ELR (cell line): ENCODE measurements at regions not wholly inside any gene's neighbourhood (a gene's known extent, or its start where the extent isn't known, plus 50 kb on each side); places are given as distances from the start of the nearest gene placed in this dataset.

Experiments
- DNase-seq: peaks from one replicate; pipeline ENCODE4 v3.0.0-alpha.2; 2015; ENCODE audit warnings: low read depth

GRCh38 chr5:2184563-2185540, 302.1 kb upstream of the IRX4 start:
- no peak for DNase-seq

DNA sequence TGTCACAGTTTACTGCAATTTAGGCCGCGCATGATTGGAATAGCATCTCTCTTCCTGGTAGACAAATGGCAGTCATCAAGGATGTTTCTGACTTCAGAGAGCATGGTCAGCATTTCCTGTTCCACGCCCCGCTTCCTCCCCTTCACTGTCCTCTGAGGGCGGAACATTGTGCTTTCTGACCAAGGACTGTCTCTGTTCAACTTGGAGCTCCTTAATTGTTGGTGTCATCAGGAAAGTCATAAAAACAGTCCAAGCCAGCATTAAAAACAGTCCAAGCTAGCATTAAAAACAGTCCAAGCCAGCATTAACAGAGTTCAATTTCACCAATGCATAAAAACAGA, 301.3 kb upstream of the IRX4 start:
- DNase-seq: no peak

GRCh38 chr5:2183154-2184025, 300.7 kb upstream of the IRX4 start:
- DNase-seq: no peak

DNA sequence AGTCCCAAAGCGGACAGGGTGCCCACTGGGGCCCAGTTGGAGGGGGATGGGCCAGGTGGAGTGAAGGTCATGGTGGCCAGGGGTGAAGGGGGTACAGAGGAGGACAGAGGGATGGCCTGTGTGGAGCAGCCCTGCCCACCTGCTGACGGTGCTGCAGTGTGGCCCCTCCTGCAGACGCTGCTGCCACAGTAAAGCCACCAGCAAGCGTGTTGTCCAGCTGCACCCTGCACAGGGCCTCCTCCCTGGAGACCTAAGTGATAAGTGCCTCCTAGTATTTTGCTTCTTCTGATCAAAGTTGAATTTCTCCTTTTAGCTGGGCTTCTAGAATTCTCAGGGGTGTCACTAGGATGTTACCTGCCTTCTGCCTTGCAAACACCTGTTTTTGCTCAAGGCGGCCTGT, 299.3 kb upstream of the IRX4 start:
- no peak for DNase-seq

- DNase-seq: no peak
Measured at GRCh38 chr5:2181557-2181956, 298.8 kb upstream of the IRX4 start.

DNA sequence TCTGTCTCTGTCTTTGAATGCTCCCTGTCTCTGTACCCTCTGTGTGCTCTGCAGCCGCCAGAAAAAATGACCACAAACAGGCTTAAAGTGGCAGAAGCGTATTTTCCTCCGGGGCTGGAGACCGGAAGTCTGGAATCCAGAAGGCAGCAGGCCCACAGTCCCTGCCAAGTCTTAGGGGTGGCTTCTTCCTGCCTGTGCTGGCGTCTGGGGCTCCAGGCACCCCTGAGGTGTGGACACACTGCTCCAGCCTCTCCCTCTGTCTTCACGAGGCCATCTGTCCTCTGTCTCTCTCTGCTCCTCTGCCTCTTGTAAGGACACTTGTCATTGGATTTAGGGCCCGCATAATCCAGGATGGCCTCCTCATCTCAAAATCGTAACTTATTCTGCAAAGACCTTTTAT, 298.4 kb upstream of the IRX4 start:
- no peak for DNase-seq

DNA sequence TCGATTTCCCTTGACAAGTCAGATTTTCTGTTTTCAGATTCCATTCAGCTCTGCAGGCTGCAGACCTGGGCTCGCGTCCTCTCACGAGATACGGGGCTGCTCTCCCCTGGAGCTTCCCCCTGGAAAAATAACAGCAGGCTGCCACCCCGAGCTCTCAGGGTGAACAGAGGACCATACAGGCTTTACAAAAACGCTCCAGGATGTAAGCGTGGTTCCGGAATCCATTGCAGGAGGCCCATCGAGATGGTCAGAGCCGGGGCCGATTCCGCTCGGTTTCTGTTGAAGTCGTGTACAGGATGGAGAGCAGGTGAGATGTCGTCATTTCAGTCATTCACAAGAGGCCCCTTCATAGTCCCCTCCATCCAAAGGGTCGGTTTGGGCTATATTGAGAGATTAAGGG, 297.7 kb upstream of the IRX4 start:
- no peak for DNase-seq

DNA sequence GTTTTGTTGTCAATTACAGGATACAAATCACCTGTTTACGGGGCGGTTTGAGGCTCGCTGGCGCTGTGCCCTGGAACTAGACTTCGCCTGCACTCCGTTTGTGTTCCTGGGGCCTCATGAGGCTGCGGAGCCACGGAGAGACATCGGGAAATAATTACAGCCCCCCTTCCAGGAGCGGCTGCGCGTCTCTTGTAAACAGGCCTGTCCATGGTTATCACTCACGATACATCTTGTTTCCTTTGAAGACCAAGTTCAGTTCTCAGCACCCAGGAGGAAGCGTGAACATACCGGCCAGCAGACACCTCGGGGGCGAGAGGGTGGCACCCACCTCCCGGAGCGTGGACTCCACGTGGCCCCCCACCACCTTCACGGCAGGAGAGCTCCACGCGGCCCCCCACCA, 297.1 kb upstream of the IRX4 start:
- DNase-seq: no peak

- DNase-seq: no peak
Measured at GRCh38 chr5:2178528-2178927, 295.8 kb upstream of the IRX4 start.

DNA sequence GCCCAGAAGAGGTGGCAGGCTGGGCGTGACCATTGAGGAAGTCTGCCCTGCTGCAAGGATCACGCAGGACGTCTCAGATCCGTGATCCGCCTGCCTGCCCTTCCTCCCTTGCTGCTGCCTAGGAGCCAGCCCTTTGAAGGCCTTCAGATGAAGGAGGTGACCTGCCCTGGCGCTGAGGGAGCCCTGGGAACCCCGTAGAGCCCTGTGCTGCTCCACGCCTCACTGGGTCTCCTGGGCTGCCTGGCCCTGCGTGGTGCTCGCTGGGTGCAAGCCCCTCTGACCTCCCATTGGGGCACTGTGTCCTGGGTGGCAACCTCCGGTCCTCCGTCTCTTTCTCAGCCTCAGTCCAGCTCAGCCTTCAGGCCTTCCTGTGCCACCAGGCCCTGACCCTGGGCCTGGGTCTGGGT, 295.3 kb upstream of the IRX4 start:
- DNase-seq: no peak

- DNase-seq: no peak
Measured at GRCh38 chr5:2177244-2177643, 294.5 kb upstream of the IRX4 start.

DNA sequence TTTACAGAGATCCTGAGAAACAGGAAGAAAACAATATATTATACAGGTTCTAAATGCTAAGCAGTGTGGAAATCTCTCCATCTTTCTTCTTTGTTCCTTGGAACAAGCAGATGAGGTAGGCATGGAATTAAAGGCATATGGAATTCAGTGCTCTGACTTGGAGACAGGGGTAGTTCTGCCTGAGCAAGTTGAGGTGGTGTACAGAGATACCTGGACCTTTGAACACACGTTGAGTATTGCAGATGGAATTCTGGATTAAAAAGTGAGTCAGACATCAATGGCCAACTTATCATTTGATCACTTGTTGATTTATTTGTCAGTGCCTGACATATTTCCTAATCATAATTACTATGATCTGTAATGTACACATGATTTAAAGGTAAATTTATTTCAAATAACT, 293.9 kb upstream of the IRX4 start:
- DNase-seq: no peak

DNA sequence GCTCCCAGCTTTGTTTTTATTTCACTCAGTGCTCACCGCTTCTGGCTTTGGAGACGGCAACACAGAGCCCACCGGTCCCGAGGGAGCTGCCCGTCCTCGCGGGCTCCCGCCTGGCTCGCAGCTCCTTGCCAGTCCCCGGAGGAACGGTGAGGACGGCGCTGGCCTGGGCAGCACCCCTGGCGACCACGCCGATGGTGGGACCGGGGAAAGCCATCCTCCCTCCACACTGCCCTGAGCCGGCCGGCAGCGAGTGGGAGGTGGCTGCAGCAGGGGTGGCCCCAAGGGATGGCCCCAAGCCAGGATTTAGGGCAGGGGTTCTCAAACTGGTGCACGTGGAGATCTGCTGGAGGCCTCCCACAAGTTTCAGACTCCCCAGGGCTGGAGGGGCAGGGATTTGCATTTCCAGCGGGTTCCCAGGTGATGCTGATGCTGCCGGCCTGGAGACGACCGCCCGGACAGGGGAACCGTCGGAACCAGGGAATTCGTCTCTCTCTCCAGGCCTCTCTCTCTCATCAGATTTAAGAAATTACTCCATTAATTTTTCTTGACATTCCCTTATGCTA, 293.2 kb upstream of the IRX4 start:
- DNase-seq: no peak

DNA sequence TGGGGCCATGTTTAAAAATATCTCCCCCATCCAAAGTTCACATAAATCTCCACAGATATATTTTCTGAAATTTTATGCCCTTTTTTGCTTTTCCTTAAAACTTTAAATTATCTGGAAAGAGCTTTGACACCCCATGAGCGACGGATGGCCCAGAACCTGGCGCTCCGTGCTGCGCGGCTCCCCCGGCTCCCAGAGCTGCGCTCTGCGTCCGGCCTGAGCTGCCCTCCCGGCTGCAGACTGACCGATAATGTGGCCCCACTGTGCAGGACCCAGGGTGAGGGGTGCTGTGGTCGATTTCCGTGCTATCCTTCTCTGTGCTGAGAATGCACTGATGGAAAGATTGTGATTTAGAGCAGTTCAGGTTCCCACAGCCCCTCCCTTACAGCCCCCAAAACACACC, 292.3 kb upstream of the IRX4 start:
- DNase-seq: no peak

DNA sequence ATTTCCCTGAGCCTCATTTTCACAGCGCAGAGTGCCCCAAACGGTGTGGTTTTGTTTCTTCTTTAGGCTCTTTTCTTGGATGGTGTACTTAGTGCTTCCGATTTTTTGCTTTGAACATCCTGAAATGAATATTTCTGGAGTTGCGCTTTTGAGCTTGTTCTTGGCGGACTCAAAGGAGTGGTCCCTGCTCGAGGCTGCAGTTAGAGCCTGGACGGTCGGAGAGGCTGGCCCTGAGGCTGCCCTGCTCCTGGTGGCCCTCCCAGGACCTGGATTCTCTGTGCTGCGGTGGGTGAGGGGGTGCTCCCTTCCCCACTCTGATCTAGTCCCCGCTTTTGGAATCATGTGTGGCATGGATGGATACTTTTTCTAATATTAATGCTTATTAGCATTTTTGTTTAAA, 291.8 kb upstream of the IRX4 start:
- no peak for DNase-seq

DNA sequence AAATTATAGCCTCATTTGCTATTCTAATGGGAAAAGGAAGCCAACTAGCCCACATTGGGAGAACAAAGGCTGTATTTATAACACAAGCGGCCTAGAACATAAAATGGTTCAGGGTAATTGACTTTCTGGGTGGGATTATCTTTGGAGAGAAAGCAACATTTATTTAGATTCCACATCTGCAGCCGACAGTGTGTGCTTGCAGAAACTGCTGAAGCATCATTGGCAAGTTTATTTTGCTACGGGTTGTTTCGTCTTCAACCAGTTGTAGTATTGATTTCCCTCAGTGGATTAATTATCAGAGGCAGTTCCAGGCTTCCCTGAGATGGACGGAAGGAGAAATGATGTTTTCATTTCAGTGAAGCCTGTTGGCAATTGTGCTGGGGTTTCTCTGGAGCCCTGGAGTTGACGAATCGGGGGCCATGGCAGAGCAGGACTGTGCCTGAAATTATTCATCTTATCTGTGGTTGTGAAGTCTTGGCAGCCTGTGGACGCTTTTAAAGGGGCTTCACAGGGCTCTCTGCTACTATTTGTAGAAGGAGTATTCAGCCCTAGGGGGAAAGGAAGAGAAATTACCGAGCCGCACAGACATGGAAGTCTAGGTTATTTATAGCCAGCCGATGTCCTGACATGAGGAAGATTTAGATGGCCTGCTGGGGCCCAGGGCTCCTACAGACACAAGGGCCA, 290.6 kb upstream of the IRX4 start:
- no peak for DNase-seq

DNA sequence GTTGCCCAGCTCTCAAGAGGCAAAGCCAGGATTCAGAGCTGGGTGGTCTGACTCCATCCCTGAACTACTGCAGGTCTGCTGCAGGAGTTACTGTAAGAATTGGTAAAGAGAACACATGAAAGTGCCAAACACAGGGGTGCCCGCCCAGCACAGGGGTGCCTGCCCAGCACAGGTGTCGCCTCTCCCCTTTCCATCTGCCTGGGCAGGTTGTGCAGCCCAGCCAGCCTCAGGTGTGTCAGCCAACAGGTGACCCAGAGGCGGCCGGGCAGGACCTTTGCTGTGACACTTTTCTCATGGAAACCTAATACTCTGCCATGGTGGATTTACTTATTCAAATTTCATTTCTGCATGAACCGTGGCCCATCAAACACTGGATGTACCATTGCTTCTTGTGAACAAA, 289.7 kb upstream of the IRX4 start:
- DNase-seq: no peak

DNA sequence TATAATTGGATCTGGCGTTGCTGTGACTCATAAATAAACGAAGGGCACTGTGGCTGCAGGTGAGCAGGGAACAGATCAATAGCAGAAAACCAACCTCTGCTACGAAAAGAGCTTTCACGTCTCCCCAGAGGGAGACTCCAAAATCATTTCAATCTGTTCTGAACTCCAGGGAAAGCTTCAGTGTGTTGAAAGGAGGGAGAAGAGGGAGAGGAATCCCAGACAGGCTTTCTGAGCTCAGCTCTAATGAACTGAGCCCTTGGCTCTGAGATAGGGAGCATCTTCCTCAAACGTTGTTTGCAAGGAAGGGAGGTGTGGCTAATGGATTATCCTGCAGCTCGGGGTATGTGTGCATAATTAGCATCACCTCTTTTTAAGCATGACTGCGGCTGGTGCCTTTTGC, 288.0 kb upstream of the IRX4 start:
- DNase-seq: no peak

DNA sequence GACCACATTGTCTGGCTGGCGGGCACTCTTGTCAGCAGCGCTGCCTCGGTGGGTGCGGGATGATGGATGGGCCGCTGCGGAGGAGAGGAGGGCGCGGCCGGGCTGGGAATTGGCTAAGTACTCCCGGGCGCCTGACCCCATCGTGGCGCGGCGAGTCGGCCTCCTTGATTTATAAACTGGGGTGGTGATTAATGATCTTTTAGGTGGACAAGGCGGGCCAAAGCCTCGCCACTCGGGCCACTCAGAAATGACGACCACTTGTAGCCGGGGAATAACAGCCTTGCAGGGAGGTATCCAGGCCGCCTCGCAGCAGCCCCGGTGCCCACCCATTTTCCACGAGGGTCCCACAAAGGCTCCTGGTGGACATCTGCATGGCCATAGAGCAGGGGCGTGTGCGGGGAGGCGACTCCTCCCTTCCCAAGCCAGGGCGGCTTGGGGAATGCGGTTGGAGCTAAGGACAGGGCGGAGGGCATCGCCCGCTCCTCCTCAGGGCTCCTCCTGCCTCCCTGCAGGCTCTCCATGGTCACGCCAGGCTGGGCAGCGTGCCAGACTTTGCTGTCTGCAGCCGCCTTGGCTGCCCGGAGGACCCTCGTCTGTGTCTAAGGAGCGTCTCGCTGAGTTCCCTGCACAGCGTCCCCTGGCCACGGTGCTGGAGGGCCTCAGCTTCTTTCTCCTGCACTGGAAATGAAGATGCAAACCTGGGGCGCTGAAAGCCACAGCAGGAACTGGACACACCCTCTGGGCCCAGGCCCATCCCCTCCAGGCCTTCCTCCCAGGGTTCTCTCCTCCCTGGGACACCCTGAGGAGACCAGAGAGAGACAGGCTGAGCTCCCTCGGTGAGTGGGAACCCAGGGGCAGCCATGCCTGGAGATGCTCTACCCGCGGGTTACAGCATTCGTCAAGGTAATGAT, 287.4 kb upstream of the IRX4 start:
- no peak for DNase-seq

DNA sequence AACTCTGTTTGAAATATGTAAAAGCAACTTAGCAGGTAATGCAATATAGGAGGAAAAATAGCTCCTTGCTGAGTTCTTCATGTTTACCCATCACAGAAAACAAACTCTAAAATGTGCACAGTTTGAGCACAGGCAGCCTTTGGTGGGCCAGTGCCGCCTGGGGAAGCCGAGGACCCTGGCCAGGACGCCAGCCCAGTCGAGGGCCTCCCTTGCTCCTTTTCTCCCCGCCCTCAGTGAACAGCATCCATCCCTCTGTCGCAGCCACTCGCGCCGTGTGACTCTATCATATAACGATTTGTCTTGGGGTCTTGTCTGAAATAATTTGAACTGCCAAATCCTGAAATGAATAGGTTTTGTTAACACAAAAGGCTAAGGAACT, 286.7 kb upstream of the IRX4 start:
- no peak for DNase-seq
